HG03103 (cell line): ENCODE measurements at regions not wholly inside any gene's neighbourhood (a gene's known extent, or its start where the extent isn't known, plus 50 kb on each side); places are given as distances from the start of the nearest gene placed in this dataset.
"Not testable (repeated sequence)": the region's sequence is repeated elsewhere in the genome, so short reads cannot be mapped to it uniquely, and the experiment has no call there.

ENCODE experiments used
- ATAC-seq: cut with Tn5 transposase; IDR thresholded peaks from one replicate; pipeline ENCODE4 v1.9.1; 2021; ENCODE audit warnings: low read depth; ENCODE audit not compliant: unreplicated experiment

DNA sequence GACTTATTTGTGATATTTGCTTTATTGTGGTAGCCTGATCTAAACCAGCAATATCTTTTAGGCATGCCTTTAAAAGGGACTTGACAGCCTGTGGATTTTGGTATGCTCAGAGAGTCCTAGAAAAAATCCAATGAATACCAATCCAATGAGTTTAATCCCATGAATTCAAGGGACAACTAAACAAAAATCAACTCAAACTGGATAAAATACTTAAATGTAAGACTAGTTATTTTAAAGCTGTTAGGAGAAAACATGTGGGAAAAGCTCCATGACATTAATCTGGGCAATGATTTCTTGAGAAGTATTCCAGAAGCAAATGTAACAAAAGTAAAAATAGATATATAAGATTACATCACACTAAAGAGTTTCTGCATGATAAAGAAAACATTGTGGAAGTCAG, 711.5 kb upstream of the PITX2 start:
- no peak for ATAC-seq

DNA sequence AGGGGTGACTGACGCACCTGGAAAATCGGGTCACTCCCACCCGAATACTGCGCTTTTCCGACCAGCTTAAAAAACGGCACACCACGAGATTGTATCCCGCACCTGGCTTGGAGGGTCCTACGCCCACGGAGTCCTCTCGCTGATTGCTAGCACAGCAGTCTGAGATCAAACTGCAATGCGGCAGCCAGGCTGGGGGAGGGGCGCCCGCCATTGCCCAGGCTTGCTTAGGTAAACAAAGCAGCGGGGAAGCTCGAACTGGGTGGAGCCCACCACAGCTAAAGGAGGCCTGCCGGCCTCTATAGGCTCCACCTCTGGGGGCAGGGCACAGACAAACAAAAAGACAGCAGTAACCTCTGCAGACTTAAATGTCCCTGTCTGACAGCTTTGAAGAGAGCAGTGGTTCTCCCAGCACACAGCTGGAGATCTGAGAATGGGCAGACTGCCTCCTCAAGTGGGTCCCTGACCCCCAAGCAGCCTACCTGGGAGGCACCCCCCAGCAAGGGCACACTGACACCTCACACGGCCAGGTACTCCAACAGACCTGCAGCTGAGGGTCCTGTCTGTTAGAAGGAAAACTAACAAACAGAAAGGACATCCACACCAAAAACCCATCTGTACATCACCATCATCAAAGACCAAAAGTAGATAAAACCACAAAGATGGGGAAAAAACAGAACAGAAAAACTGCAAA, 714.5 kb upstream of the PITX2 start:
- not testable (repeated sequence) for ATAC-seq

DNA sequence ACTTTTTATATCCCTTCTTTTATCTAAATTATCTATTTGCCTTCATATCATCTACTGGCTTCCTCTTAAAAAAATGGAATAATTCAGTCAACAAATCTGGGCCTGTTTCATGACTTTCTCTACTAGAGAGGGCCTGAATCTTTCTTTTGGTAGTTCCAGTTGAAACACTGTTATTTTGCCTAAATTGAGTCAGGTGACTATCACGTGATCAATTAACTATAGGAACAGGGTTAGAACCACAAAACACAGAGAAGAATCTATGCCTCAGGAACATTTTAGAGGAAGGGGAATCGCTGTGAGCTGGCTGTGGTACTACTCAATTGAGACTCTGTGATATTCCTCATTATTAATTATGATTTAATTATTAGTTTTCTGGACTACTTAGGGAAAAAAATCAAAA, 736.7 kb upstream of the PITX2 start:
- no peak for ATAC-seq

DNA sequence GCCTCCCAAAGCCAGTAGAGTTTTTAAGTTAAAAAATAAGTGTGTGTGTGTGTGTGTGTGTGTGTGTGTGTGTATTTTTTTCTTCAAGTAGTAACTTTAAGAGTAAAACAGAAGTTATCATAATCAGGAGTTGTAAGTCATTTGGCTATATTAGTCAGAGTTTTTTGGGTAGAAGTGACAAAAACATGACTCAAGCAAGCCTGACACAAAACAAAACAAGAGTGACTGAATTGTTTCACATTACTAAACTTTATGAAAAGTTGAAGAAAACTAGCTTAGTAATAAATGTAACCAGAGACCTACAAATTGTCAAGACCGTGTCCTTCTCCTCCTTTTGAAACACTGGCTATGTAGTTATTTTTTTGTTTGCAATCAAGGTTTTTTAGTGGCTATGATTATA, 738.0 kb upstream of the PITX2 start:
- no peak for ATAC-seq

DNA sequence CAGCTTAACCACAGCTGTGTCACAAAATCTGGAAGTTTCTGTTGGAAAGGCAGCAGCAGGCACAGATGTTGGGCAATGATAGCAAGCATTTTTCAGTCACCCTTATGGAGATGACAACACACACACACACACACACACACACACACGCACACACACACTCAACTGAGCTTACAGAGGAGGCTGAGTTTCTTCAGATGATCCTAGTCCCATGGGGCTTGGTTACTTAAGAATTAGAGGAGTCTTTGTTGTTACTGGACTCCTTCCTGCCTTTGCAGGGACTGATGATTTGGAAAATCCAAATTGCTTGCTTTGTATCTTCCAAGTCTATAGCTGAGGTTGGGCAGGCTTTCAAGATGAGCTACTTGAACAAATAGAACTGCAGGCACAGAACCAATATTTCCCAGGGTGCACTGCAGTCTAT, 740.1 kb upstream of the PITX2 start:
- no peak for ATAC-seq

DNA sequence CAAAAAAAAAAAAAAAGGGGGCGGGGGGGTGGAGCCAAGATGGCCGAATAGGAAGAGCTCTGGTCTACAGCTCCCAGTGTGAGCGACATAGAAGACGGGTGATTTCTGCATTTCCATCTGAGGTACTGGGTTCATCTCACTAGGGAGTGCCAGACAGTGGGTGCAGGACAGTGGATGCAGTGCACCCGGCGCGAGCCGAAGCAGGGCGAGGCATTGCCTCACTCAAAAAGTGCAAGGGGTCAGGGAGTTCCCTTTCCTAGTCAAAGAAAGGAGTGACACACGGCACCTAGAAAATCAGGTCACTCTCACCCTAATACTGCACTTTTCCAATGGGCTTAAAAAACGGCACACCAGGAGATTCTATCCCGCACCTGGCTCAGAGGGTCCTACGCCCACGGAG, 755.0 kb upstream of the PITX2 start:
- not testable (repeated sequence) for ATAC-seq

DNA sequence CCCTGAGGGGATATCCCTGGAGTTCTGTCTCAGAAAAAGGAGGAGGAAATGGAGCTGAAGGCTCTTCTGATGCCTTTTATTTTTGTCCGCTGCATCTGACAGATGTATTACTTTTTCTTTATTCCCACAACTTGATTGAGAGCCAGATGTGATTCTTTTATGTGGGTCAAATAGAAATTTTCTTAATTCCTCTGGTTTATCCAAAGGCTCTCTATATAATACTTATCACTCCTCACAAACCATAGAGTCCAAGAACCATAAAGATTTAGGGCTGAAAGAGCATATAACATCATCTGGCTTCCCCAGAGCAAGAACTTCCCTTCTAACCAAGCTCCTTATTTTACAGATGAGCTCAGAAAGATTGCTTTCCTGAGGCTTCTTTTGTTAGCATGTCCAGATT, 756.7 kb upstream of the FAM241A start:
- no peak for ATAC-seq

DNA sequence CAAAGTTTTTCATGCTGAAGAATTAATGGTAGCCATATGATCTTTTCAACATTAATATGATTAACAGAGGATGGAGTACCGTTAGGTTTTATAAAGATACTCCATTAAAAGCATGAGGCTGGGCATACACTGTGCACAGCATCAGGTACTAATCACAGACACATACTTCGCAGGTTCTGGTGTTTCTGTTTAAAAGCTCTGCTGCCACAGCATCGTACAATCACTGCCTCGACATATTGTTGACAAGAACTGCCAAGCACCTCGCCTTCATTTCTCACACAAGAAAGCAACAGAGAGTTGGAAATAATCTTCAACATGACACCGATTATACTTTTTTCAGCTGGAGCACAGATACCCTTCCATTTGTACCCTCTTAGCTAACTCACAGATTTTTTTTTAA, 753.4 kb upstream of the FAM241A start:
- ATAC-seq = no peak

DNA sequence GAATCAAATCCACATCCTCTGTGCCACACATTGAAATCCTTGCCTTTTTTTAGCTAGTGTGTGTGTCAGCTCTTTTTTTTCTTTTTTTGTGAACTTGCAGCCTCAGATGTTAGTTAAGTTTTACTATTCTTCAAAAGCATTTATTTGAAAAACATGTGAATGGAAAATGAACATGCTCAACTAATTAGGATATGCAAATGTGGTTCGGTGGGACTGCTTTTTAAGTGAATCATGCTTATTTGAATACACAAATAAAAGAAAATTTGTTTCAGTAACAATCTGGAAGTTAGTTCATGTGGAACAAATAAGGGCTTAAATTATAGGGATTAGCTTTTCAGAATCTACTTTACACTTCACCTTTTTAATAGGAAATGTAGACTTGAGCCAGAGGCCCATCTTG, 751.5 kb upstream of the FAM241A start:
- ATAC-seq = no peak

DNA sequence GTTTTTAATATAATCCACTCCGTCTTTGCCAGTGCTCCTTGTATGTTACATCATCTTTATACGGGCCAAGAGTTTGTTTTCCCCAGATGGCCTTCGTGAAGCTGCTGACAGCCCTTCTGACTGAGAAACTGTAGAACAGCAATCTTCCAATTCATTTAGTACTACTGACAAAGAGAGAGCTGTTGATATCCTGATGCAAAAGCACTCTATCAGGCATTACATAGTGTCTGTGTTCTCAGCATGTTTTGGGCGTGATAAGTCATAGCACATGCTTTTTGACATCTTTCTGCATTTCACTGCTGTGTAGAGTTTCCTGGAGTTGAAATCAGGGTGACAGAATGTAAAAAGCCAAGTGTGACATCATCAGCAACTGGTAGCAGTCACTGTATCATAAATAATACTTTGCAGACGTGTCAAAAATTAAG, 746.3 kb upstream of the FAM241A start:
- ATAC-seq = no peak

DNA sequence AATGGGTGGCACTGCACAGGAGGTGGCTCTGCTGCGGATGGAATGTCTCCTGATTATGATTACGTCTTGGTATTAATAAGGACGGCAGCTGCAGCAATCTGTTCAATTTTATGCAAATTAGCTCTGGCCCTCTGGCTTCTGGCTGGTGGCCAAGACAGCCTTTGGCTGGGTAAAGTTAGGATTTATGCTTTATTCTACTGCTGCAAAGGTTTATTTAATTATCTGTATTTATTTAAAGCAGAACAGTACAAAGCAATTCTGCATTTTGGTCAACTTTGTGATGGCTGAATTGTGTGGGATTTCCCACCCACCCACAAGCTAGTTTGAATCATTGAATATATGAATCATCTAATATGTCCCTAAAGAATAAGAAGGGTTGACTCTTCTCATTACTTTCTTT, 745.6 kb upstream of the FAM241A start:
- ATAC-seq = no peak

DNA sequence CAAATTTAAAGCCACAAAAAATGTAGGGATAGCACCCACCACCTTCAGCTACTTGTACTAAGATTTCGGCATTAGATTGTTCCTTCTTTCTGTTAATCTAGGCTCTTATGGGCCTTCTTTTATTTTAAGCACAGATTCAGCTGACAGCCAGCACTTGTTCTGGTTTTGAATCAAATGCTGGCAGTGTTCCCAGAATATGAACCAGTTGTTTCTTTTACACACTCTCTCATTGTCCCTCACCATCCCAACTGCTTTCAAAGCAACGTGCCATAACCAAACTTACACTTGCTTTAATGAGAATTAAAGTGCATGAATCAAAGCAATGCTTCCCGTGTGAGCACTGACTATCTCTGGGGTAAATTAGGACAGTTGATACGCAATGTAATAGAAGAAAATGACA, 744.5 kb upstream of the FAM241A start:
- no peak for ATAC-seq

DNA sequence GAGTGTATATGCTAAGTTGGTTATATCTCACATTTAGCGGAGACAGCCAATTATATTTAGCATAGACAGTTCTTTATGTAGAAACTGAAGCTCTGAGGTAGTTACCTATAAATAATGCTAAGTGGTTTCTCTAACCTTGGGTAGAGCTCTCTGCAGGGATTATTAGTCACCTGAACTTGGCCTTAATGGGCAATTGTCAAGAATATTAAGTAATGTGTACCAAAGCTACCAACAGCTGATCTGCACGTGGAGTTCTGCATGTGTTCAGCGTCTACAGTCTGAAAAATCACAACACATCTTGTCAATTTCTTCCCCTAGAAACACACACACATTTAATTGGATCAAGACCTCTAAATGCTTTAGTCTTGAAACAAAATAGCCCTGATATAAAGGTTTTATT, 740.6 kb upstream of the FAM241A start:
- no peak for ATAC-seq

DNA sequence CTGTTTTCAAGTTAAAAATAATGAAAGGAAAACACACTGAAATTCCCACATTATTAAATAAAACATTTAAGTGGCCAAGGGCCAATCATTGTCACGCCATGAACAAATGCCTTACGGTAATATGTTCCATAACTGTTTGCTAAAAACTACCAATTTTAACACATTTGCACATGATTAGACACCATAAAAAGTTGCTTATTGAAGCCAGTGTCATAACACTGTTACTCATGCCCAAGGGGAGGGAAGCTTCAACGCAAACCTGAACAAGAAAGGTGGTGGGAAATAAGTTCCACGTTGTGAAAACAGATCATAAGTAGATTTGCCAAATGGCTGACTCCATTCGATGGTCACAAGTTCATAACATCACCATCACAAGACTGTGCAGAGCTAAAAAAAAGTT, 739.3 kb upstream of the FAM241A start:
- no peak for ATAC-seq

DNA sequence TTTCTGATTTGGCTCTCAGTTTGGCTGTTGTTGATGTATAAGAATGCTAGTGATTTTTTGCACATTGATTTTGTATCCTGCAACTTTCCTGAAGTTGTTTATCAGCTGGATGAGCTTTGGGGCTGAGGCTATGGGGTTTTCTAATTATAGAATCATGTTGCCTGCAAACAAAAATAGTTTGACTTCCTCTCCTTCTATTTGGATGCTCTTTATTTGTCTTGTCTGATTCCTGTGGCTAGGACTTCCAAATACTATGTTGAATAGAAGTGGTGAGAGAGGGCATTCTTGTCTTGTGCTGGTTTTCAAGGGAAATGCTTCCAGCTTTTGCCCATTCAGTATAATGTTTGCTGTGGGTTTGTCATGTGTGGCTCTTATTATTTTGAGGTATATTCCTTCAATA, 734.7 kb upstream of the FAM241A start:
- ATAC-seq = no peak

DNA sequence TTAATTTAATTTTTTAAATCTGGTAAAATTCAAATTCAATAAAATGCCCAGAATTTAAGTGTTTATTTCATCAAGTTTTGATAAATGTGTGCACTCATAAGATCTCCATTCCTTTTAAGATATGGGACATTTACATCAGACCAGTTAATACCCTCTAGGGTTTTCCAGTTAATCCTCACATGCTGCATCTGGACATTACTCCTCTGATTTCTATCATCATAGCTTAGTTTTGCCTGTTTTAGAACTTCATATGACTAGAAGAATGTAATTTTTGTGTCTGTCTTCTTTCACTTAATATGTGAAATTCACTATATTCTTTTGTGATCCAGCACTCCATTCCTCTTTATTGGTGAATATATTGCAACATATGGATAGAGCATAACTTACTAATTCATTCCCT, 727.7 kb upstream of the FAM241A start:
- ATAC-seq = no peak

DNA sequence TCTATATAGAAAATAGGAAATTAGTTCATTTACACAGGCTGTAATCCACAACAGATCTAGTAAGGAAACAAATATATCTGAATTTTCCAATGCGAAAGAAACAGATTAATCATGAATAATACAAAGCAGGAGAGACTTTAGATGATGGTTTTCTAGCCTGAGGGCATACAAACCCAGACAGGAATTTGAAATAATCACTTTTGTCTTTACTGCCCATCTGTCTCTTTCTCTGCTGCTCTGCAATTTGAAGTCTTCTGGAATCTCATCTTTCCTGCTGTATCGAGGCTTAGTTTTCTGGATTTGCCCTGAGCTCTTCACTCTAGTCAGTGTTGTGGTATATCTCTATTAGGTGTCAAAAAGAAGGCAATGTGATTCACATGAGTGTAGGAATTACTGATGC, 711.8 kb upstream of the FAM241A start:
- no peak for ATAC-seq

DNA sequence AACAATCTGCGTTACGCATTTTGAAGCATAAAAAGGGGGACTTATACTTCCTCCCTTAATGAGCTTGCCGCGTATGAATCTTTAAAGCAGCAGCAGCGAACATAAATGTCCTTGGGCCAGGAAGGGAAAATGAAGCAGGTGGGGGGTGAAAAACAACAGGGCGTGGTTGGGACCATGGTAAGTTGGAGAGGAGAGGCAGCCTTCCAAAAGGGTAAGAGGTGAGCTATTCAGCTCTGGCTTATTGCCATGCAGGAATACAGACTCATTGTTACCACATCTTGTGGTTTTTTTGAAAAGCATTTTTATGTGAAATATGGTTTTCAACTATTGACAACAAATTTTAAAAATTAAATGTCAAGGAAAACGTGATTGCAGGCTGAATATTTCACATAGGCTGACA, 710.7 kb upstream of the FAM241A start:
- ATAC-seq = no peak

DNA sequence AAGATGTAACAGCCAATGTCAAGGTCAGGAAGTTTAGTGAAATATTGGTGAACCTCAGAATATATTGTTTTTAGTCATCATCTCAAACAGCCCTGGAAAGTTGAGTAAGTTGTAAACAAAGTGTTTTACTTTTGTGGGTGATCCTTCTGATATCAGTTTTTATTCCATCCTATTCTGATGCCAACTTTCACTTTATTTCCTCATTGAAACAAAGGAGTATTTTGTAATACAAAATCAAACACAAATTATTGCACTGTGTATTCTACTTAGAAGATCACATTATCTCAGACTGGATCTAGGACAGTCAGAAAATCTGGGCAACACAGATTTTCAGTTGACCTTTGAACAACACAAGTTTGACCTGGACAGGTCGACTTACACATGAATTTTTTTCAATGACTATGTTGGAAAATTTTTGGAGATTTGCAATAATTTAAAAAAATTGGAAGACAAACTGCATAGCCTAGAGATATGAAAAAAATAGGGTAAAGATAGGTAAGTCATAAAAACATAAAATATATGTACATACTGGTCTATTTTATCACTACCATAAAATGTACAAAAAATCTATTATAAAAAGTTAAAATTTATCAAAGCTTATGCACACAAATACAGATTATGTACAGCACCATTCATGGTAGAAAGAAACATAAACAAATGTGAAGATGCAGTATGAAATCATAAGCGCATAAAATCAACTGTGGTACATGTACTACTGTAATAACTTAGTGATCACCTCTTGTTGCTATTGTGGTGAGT, 709.1 kb upstream of the FAM241A start:
- ATAC-seq = no peak

DNA sequence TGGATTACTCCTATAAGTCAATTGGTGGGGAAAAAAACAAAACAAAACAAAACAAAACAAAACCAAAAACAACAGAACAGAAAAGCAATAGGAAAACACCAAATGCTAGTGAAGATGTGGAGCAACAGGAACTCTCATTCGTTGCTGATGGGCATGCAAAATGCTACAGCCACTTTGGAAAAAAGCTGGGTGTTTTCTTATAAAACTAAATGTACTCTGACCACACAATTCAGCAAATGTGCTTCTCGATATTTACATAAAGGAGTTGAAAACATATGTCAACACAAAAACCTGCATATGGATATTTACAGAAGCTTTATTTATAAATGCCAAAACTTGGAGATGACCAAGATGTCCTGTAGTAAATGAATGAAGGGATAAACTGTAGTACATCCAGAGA, 703.6 kb upstream of the FAM241A start:
- ATAC-seq = no peak

DNA sequence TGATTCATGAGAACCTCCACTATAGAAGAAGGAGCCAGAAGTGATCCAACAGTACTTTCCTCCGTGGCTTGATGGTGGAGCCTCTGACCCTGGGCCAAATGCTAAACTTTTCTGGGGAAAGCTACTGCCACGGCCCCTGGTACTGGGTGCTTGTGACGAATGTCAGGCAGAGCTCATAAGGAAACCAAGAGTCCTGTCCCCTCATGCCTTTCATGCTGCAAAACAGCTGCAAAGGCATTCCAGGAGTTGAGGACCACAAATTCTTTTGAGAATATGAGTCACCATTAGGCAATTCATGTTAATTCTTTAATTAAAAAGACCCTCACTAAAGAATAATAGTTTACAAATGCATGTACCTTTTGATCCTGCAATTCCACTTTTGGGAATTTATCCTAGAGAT, 700.4 kb upstream of the FAM241A start:
- not testable (repeated sequence) for ATAC-seq

DNA sequence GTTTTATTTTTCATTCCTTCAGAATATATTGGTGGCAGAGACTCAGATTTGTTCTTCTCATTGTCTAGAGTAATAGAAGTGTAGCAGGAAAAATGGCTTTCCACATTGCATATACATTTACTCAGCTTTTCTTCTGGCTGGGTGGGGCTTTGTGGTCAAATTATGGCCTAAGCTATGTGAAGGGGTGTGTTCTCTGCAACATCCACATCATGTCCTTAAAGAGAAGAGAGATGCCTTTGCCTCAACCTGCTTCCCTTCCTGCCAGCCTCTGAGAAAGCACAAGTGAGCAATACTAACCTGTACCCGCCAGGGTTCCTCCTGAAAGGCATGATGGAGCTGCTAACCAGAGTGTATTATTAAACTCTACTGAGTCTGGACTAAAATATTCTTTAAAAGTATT, 695.6 kb upstream of the FAM241A start:
- no peak for ATAC-seq
